Liver (tissue), 8 donors: ENCODE measurements at regions not wholly inside any gene's neighbourhood (a gene's known extent, or its start where the extent isn't known, plus 50 kb on each side); places are given as distances from the start of the nearest gene placed in this dataset.

Experiments used
- DNase-seq: peaks from one replicate; pipeline ENCODE4 v3.0.0-alpha.2; 2017; ENCODE audit warnings: low spot score
- H3K27ac ChIP-seq, 2 donors: one replicate each; pipeline ENCODE4 v1.7.0; 2013; ENCODE audit warnings: inconsistent platforms in 2 of 2, low read length in 2 of 2, control low read depth in 1 of 2, low read depth in 1 of 2, mild to moderate bottlenecking in 1 of 2
- H3K27me3 ChIP-seq, 4 donors: one replicate each; pipeline versions ENCODE4 v1.6.1 to v1.7.0; 2013; ENCODE audit warnings: low read length in 3 of 4, inconsistent platforms in 1 of 4, mild to moderate bottlenecking in 1 of 4, moderate library complexity in 1 of 4; ENCODE audit not compliant: control insufficient read depth in 4 of 4, insufficient read depth in 4 of 4
- H3K36me3 ChIP-seq, 4 donors: one replicate each; pipeline versions ENCODE4 v1.6.1 to v1.7.0; 2013; ENCODE audit warnings: low read length in 3 of 4, mild to moderate bottlenecking in 3 of 4, low read depth in 1 of 4, moderate library complexity in 1 of 4; ENCODE audit not compliant: control insufficient read depth in 4 of 4, insufficient read depth in 3 of 4
- H3K4me1 ChIP-seq, 4 donors: one replicate each; pipeline versions ENCODE4 v1.6.1 to v1.7.0; 2013; ENCODE audit warnings: low read length in 3 of 4, mild to moderate bottlenecking in 3 of 4, moderate library complexity in 1 of 4; ENCODE audit not compliant: control insufficient read depth in 4 of 4, insufficient read depth in 4 of 4
- H3K4me3 ChIP-seq, 3 donors: one replicate each; pipeline versions ENCODE4 v1.6.1 to v1.7.0; 2013; ENCODE audit warnings: low read length in 3 of 3, control low read depth in 1 of 3, low read depth in 1 of 3, mild to moderate bottlenecking in 1 of 3
- H3K9ac ChIP-seq, 2 donors: one replicate each; pipeline ENCODE4 v1.7.0; 2013; ENCODE audit warnings: low read length in 2 of 2, mild to moderate bottlenecking in 2 of 2, moderate library complexity in 2 of 2, control low read depth in 1 of 2, low read depth in 1 of 2
- H3K9me3 ChIP-seq, 4 donors: one replicate each; pipeline versions ENCODE4 v1.6.1 to v1.7.0; 2013; ENCODE audit warnings: low read length in 3 of 4; ENCODE audit not compliant: control insufficient read depth in 4 of 4
- CTCF ChIP-seq: fragments of 150-350 bp; IDR thresholded peaks from 2 replicates; pipeline ENCODE4 v1.5.1; 2017; ENCODE audit warnings: improper control_type of control experiment, low read depth, low read length; ENCODE audit not compliant: missing input control
- EGR1 ChIP-seq, 2 donors: IDR thresholded peaks; 2 replicates each; pipeline ENCODE4 v1.6.1; 2016 to 2018; ENCODE audit warnings: antibody characterized with exemption in 2 of 2, low read depth in 2 of 2
- FOXA1 ChIP-seq: IDR thresholded peaks from 2 replicates; pipeline ENCODE4 v1.6.1; 2016; ENCODE audit warnings: antibody characterized with exemption
- FOXA2 ChIP-seq: IDR thresholded peaks from 2 replicates; pipeline ENCODE4 v1.6.1; 2016; ENCODE audit warnings: antibody characterized with exemption
- GABPA ChIP-seq, 2 donors: IDR thresholded peaks in 1 of 2; conservative IDR thresholded peaks in 1 of 2; 2 replicates each; pipeline ENCODE4 v1.6.1; 2016; ENCODE audit warnings: antibody characterized with exemption in 2 of 2, mild to moderate bottlenecking in 1 of 2, moderate library complexity in 1 of 2
- HNF4A ChIP-seq, 2 donors: conservative IDR thresholded peaks; 2 replicates each; pipeline ENCODE4 v1.6.1; 2016; ENCODE audit warnings: antibody characterized with exemption in 2 of 2, mild to moderate bottlenecking in 2 of 2
- HNF4G ChIP-seq: IDR thresholded peaks from 2 replicates; pipeline ENCODE4 v1.6.1; 2016; ENCODE audit warnings: antibody characterized with exemption
- JUND ChIP-seq, 2 donors: IDR thresholded peaks; 2 replicates each; pipeline ENCODE4 v1.6.1; 2016; ENCODE audit warnings: antibody characterized with exemption in 2 of 2
- MAX ChIP-seq: IDR thresholded peaks from 2 replicates; pipeline ENCODE4 v1.6.1; 2016; ENCODE audit warnings: antibody characterized with exemption
- NR2F2 ChIP-seq: IDR thresholded peaks from 2 replicates; pipeline ENCODE4 v1.6.1; 2016; ENCODE audit warnings: antibody characterized with exemption
- RAD21 ChIP-seq, 2 donors: IDR thresholded peaks; 2 replicates each; pipeline ENCODE4 v1.6.1; 2016; ENCODE audit warnings: antibody characterized with exemption in 2 of 2, mild to moderate bottlenecking in 2 of 2
- REST ChIP-seq: IDR thresholded peaks from 2 replicates; pipeline ENCODE4 v1.6.1; 2016; ENCODE audit warnings: antibody characterized with exemption, mild to moderate bottlenecking
- RXRA ChIP-seq, 2 donors: IDR thresholded peaks; 2 replicates each; pipeline ENCODE4 v1.6.1; 2017 to 2018; ENCODE audit warnings: antibody characterized with exemption in 2 of 2, mild to moderate bottlenecking in 1 of 2
- SP1 ChIP-seq: IDR thresholded peaks from 2 replicates; pipeline ENCODE4 v1.6.1; 2018; ENCODE audit warnings: antibody characterized with exemption, mild to moderate bottlenecking
- TAF1 ChIP-seq: conservative IDR thresholded peaks from 2 replicates; pipeline ENCODE4 v1.6.1; 2016; ENCODE audit warnings: antibody characterized with exemption, mild to moderate bottlenecking
- YY1 ChIP-seq: IDR thresholded peaks from 2 replicates; pipeline ENCODE4 v1.6.1; 2016; ENCODE audit warnings: antibody characterized with exemption, mild to moderate bottlenecking
- ZBTB33 ChIP-seq: IDR thresholded peaks from 2 replicates; pipeline ENCODE4 v1.6.1; 2016; ENCODE audit warnings: antibody characterized with exemption
- WGBS: extraction: QIAGEN DNeasy Blood & Tissue Kit; methylation state at CpG from one replicate; pipeline ENCODE4 v1.1.7; 2013; 5-methylcytosine and 5-hydroxymethylcytosine counted together
- TF ChIP-seq, protein P1 (sequence below): IDR thresholded peaks from 2 replicates; pipeline ENCODE4 v1.6.1; 2016; ENCODE audit warnings: antibody characterized with exemption
- donor health status: healthy.
- donor health status: healthy.
- donor health status: healthy.
- donor health status: healthy.
- donor health status: healthy.

DNA sequence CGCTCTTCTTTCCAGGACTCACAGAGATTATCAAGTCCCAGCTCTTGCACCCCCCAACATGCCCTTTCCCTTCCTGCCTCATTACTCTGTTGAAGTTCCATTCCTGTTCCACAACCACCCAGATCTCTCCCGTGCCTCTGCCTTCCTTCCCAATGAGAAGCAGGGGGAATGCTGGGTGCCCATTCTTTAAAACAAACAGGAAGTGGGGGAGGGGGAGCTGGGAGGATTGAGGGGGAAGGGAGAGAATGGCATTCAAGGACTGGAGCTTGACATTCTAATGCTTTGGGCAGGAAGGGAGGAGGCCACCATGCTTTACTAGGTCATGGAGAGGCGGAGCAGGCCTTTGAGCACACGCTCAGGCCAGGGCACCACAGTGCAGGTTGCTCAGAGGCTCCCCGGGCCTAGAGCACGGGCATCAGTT lies 150.3 kb upstream of the IRF2BP2 start:
- no peaks in the 10 kb centered on the region for H3K9me3 ChIP-seq
- H3K4me3 ChIP-seq: no peak overlapping the region
- no peak for TF ChIP-seq RAD21 (IDR thresholded peaks at IDR 0.05)
- TF ChIP-seq EGR1 (IDR thresholded peaks at IDR 0.05; ENCODE audit: low read depth in 2 of 2): no peak
- TF ChIP-seq MAX: no peak
- no peak for TF ChIP-seq HNF4A (conservative IDR thresholded peaks at IDR 0.05)
- TF ChIP-seq TAF1: no peak
- TF ChIP-seq, protein P1, sequence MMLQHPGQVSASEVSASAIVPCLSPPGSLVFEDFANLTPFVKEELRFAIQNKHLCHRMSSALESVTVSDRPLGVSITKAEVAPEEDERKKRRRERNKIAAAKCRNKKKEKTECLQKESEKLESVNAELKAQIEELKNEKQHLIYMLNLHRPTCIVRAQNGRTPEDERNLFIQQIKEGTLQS: no peak
- TF ChIP-seq RXRA (IDR thresholded peaks at IDR 0.05): no peak
- no peak for TF ChIP-seq REST
- TF ChIP-seq YY1: no peak
- no peak for TF ChIP-seq FOXA2
- TF ChIP-seq HNF4G: no peak
- TF ChIP-seq NR2F2: no peak
- no peak for TF ChIP-seq JUND (IDR thresholded peaks at IDR 0.05)
- no peak for TF ChIP-seq CTCF
- TF ChIP-seq ZBTB33: no peak
- no peaks in the 10 kb centered on the region for H3K27me3 ChIP-seq
- 77% methylated on average over 6 of the region's 6 CpGs for WGBS
- no peak for DNase-seq
- H3K36me3 ChIP-seq: no peaks in the 10 kb centered on the region
- no peak overlapping the region for H3K9ac ChIP-seq
- H3K4me1 ChIP-seq: peaks cover 0 to 3% (median 1%) of the 10 kb centered on the region in 4 donors
- H3K27ac ChIP-seq: no peak overlapping the region

DNA sequence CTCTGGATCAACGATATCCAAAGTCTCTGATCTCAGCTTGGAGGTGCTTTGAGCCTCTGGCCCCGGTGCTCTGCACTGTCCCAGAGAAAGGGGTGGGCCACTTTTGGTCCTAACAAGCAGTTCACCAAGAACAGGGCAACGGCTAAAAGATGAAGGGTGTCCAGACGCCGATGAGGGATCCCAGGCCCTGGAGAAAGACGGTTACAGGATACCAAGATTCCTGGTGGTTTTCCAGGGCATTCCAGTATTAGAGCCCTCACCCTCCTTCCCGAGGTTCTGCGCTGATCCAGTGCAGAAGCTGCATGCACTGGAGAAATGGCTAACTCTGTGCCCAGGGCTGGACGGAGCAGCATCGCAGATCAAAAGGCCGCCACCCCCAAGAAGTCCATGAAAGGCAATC lies 149.9 kb upstream of the IRF2BP2 start:
- Histone ChIP-seq H3K27ac (no peak overlapping the region), H3K9ac (no peak overlapping the region), H3K27me3 (no peaks in the 10 kb centered on the region), H3K4me1 (peaks cover 0 to 4% (median 1%) of the 10 kb centered on the region in 4 donors), H3K9me3 (no peaks in the 10 kb centered on the region), H3K36me3 (no peaks in the 10 kb centered on the region), H3K4me3 (no peak overlapping the region)
- DNase-seq: no peak
- WGBS: 94% methylated on average over 11 of the region's 11 CpGs
- TF ChIP-seq SP1: no peak
- no peak for TF ChIP-seq CTCF
- no peak for TF ChIP-seq HNF4A (conservative IDR thresholded peaks at IDR 0.05)
- no peak for TF ChIP-seq FOXA1
- TF ChIP-seq, protein P1: no peak
- no peak for TF ChIP-seq MAX
- TF ChIP-seq ZBTB33: no peak
- TF ChIP-seq EGR1 (IDR thresholded peaks at IDR 0.05; ENCODE audit: low read depth in 2 of 2): no peak
- TF ChIP-seq NR2F2: no peak
- no peak for TF ChIP-seq YY1
- no peak for TF ChIP-seq JUND (IDR thresholded peaks at IDR 0.05)
- TF ChIP-seq RAD21 (IDR thresholded peaks at IDR 0.05): no peak
- TF ChIP-seq HNF4G: no peak
- TF ChIP-seq TAF1: no peak
- no peak for TF ChIP-seq GABPA (IDR thresholded peaks at IDR 0.05 in 1 of 2, conservative IDR thresholded peaks at IDR 0.05 in 1 of 2)
- no peak for TF ChIP-seq RXRA (IDR thresholded peaks at IDR 0.05)
- no peak for TF ChIP-seq FOXA2
